SJCRH30 (cell line): ENCODE measurements at regions not wholly inside any gene's neighbourhood (a gene's known extent, or its start where the extent isn't known, plus 50 kb on each side); places are given as distances from the start of the nearest gene placed in this dataset.

Experiments
- DNase-seq, 2 experiments: peaks; one replicate each; pipeline ENCODE4 v3.0.0-alpha.2; 2015 to 2020
- H3K27ac ChIP-seq: fragments of 250-450 bp; sonication (Bioruptor Pico); 2 replicates; pipeline ENCODE4 v1.5.1; 2020; ENCODE audit warnings: mild to moderate bottlenecking, moderate library complexity
- H3K27me3 ChIP-seq: fragments of 250-450 bp; sonication (Bioruptor Pico); 2 replicates; pipeline ENCODE4 v1.5.1; 2020; ENCODE audit warnings: mild to moderate bottlenecking, moderate library complexity
- H3K36me3 ChIP-seq: fragments of 250-450 bp; sonication (Bioruptor Pico); 2 replicates; pipeline ENCODE4 v1.5.1; 2020; ENCODE audit warnings: mild to moderate bottlenecking, moderate library complexity
- H3K4me1 ChIP-seq: fragments of 250-450 bp; sonication (Bioruptor Pico); 2 replicates; pipeline ENCODE4 v1.5.1; 2020; ENCODE audit warnings: mild to moderate bottlenecking, moderate library complexity
- H3K4me3 ChIP-seq: fragments of 250-450 bp; sonication (Bioruptor Pico); 2 replicates; pipeline ENCODE4 v1.5.1; 2020; ENCODE audit warnings: mild to moderate bottlenecking, moderate library complexity
- H3K9me3 ChIP-seq: fragments of 250-450 bp; sonication (Bioruptor Pico); replicated peaks from 2 replicates; pipeline ENCODE4 v1.5.1; 2020; ENCODE audit warnings: mild to moderate bottlenecking, moderate library complexity

DNA sequence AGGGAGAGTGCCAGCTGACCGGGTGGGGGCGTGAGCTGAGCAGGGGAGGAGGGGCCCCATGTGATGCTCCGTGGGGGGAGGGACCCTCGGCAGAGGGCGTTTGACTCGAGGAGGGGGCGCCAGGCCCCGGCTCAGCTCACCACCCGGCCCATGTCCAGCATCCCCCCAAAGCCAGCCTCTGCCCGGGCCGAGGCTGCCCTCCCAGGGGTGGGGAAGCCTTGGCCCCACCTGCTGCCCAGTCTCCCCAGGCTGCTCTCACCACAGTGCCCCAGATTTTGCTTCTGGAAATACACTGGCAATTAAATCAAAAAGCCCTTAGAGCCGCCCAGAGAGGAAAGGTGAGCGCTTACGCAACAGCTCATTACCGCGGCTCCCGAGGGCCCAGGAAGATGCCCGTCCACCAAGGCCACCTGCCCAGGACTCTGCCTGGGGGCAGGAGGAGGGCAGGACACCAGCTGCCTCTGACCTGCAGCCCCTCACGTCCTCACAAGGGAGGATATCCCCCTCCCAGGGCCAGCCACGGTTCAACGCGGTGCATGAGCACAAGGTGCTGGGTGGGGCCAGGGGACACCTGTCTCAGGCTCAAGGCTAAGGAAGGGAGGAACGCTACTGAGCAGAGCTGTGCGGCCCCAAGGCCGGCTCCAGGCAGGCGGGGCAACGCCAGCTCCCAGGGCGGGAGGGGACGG is 70.0 kb upstream of the INPP5A start:
- no peaks in the 10 kb centered on the region for H3K4me1 ChIP-seq
- no peaks in the 10 kb centered on the region for H3K27me3 ChIP-seq
- H3K4me3 ChIP-seq: no peak overlapping the region
- no peaks in the 10 kb centered on the region for H3K9me3 ChIP-seq
- no peaks in the 10 kb centered on the region for H3K36me3 ChIP-seq
- no peak for DNase-seq
- no peak overlapping the region for H3K27ac ChIP-seq

DNA sequence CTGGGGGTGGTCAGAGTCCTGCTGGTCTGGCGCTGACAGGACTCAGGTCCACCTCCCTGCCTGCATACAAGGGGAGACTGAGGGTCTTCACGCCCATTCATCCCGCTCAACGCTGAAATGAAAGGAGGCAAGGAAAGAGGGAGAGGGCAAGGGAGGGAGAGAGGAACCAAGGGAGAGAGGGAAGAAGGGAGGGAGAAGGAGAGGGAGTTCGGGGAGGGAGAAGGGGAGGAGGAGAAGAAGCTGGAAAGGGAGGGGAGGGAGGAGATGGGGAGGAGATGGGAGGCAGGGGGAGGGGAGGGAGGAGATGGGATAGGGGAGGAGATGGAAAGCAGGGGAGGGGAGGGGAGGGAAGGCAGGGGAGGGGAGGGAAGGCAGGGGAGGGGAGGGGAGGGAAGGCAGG is 69.4 kb upstream of the INPP5A start:
- Histone ChIP-seq H3K9me3 (no peaks in the 10 kb centered on the region), H3K27me3 (no peaks in the 10 kb centered on the region), H3K4me1 (no peaks in the 10 kb centered on the region), H3K36me3 (no peaks in the 10 kb centered on the region), H3K27ac (no peak overlapping the region), H3K4me3 (no peak overlapping the region)
- DNase-seq: no peak

- DNase-seq: no peak
- no peaks in the 10 kb centered on the region for H3K4me1 ChIP-seq
- H3K27ac ChIP-seq: no peak overlapping the region
- no peak overlapping the region for H3K4me3 ChIP-seq
- H3K27me3 ChIP-seq: no peaks in the 10 kb centered on the region
- no peaks in the 10 kb centered on the region for H3K9me3 ChIP-seq
- no peaks in the 10 kb centered on the region for H3K36me3 ChIP-seq
Observed at GRCh38 chr10:132468651-132469050, 68.9 kb upstream of the INPP5A start.

DNA sequence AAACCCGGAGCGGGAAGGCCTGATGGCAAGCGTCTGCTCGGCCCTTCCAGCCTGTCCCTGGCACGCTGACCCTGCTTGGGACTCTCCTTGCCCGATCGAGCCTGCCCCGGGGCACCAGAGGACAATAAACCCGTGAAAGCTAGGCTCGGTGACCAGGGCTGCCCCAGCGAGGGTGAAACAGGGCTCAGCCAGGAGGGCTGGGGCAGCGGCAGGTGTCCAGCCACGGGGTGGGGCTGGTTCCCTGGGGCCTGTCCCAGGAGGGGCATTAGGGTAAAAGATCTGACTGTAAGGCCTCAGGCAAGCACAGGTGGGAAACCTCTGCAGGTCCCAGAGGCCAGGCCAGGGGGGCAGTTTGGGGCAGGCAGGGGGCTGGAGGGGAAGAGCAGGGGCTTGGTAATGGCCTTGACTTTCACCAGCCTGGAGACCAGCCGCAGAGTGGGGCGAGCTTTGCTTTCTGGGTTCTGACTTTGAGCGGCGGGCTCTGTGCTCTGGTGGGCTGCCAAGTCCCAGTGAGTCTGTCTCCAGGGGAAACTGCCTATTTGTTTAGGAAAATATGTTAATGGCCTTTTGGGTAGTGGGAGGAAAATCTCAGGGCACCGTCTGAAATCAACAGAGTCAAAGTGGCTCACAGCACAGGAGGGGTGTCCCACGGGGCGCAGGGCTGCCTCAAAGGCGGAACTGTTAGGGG is 68.2 kb upstream of the INPP5A start:
- Histone ChIP-seq H3K9me3 (no peaks in the 10 kb centered on the region), H3K27me3 (no peaks in the 10 kb centered on the region), H3K36me3 (no peaks in the 10 kb centered on the region), H3K4me1 (no peaks in the 10 kb centered on the region), H3K27ac (no peak overlapping the region), H3K4me3 (no peak overlapping the region)
- DNase-seq: no peak

GRCh38 chr10:132470410-132471124 is 67.0 kb upstream of the INPP5A start:
- Histone ChIP-seq H3K27ac (no peak overlapping the region), H3K36me3 (no peaks in the 10 kb centered on the region), H3K4me3 (no peak overlapping the region), H3K9me3 (no peaks in the 10 kb centered on the region), H3K27me3 (no peaks in the 10 kb centered on the region), H3K4me1 (no peaks in the 10 kb centered on the region)
- no peak for DNase-seq

GRCh38 chr10:132471125-132471451 is 66.5 kb upstream of the INPP5A start:
- H3K4me1 ChIP-seq: no peaks in the 10 kb centered on the region
- no peak overlapping the region for H3K4me3 ChIP-seq
- no peaks in the 10 kb centered on the region for H3K36me3 ChIP-seq
- DNase-seq: no peak
- no peaks in the 10 kb centered on the region for H3K27me3 ChIP-seq
- H3K27ac ChIP-seq: no peak overlapping the region
- no peaks in the 10 kb centered on the region for H3K9me3 ChIP-seq

DNA sequence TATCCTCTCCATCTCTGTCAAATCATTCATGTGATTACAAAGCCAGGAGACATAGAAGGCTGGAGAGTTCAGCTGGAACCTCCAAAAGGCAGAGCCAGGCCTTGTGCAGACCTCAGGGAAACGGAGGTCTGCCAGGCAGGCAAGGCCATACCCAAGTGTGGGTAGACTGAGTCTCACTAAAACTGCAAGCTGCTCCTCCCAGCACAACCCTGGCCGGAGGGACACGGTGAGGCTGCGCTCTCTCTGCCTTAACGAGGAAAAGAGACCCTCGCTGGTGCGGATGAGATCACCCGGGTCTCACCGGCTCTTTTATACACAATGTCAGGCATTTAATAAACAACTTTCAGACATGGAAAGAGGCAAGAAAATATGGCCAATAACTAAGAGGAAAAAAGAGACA is 66.1 kb upstream of the INPP5A start:
- Histone ChIP-seq H3K4me1 (no peaks in the 10 kb centered on the region), H3K36me3 (no peaks in the 10 kb centered on the region), H3K9me3 (no peaks in the 10 kb centered on the region), H3K4me3 (no peak overlapping the region), H3K27me3 (no peaks in the 10 kb centered on the region), H3K27ac (no peak overlapping the region)
- DNase-seq: no peak

GRCh38 chr10:132475086-132475485 is 62.5 kb upstream of the INPP5A start:
- Histone ChIP-seq H3K27ac (no peak overlapping the region), H3K4me1 (peaks cover 10% of the 10 kb centered on the region; the same call in 1 of the 2 replicates), H3K4me3 (no peak overlapping the region), H3K9me3 (no peaks in the 10 kb centered on the region), H3K36me3 (no peaks in the 10 kb centered on the region), H3K27me3 (no peaks in the 10 kb centered on the region)
- DNase-seq: no peak

DNA sequence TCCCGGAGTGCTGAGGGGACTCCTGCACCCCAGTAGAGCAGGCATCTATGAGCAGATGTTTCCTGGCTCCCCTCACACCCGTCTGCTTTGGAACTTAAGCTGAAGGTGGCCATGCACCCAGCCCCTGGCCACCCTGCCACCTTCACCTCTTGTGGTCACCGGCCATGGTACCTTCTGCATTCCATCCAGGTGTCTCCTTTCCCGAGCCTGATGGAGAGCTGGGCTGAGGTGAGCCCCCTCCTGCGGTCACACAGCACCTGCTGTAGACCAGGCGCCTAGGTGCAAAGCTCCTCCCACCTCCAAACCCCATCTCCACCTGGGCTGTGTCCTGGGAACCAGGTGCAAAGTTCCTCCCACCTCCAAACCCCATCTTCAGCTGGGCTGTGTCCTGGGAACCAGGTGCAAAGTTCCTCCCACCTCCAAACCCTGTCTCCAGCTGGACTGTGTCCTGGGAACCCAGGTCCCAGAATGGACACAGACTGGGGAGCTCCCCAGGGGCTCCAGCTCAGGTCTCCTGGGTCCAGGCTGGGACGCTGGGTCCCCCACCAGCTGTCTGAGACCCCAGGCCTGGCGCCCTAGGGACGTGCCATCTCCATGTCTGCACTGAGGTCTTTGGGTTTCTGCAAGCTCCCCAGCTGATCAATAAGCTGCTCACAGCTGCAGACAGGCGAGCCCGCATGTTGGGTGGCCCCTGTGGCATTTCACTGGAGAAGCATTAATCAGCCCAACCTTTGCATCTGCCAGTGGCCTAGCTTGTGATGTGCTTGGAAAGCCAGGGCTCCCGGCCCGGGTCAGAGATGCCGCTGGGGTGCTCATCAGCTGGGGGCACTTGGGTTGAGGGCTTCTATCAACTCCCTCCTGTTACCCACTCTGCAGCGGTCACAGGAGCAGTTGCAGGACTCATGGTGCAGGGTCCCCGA is 61.2 kb upstream of the INPP5A start:
- Histone ChIP-seq H3K4me3 (no peak overlapping the region), H3K4me1 (peaks cover 10% of the 10 kb centered on the region; the same call in 1 of the 2 replicates), H3K36me3 (no peaks in the 10 kb centered on the region), H3K27me3 (no peaks in the 10 kb centered on the region), H3K9me3 (no peaks in the 10 kb centered on the region), H3K27ac (no peak overlapping the region)
- no peak for DNase-seq

DNA sequence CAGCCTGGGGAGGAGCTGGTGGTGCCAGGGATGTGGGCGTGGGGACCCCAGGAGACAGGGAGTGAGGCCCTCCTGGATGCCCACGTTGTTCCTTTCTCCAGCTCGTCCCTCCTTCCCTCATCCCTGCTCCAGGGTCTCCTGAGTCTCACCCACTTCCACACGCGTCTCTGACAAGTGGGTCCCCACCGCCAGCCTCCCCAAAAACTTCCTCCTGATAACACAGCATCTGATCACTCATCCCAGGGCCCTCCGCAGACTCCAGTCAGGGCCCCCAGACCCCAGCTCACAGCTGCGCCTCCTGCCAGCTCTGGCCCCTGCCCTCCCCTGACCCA is 60.6 kb upstream of the INPP5A start:
- DNase-seq: no peak
- Histone ChIP-seq H3K4me3 (no peak overlapping the region), H3K27ac (no peak overlapping the region), H3K9me3 (no peaks in the 10 kb centered on the region), H3K4me1 (peaks cover 14% of the 10 kb centered on the region), H3K27me3 (no peaks in the 10 kb centered on the region), H3K36me3 (no peaks in the 10 kb centered on the region)

DNA sequence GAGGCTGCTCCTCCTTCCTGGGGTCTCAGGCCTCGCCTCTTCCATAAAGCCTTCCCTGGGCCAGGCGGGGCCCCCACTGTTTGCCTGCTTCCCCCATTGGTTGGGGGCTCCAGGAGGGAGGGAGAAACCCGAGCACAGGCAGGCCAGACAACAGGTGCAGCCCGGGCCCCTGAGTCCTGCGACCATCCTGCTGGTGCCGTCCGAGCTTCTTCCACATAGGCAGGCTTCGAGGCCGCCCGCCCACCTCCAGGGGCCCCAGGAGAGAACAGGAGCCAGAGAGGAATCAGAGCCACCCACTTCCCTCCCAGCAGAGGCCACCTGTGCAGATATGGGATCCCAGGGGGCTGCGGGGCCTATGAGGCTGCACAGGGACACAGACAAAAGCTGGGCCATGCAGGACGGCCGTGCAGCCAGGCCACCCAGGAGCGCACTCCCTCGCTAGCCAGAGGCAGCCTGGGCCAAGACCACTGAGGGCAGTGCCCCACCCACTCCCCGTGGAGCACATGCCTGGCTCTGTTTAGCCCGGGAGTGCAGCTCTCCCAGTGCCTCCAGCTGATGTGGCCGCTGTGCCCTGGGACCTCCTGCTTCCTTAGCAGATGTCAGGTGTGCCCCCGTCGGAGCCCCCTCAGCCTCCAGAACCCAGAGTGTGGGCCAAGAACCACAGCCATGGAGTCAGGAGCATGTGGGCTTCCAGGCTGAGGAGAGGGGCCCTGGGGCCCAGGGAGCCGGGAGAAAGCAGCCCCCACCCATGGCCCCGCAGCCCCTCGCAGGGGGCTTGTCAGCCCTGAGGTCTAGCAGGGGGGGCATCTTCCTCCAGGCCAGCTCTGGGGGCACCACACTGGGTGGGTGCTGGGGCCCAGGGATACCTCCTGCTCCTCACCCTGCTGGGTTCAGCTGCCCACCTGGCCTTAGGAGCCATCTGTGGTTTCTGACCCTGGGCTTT is 59.9 kb upstream of the INPP5A start:
- H3K4me3 ChIP-seq: no peak overlapping the region
- DNase-seq: peak; percentile 27 to 59
- no peaks in the 10 kb centered on the region for H3K9me3 ChIP-seq
- no peaks in the 10 kb centered on the region for H3K27me3 ChIP-seq
- peaks cover 20% of the 10 kb centered on the region for H3K4me1 ChIP-seq
- H3K36me3 ChIP-seq: no peaks in the 10 kb centered on the region
- no peak overlapping the region for H3K27ac ChIP-seq

- Histone ChIP-seq H3K27ac (no peak overlapping the region), H3K4me3 (no peak overlapping the region), H3K4me1 (peaks cover 21% of the 10 kb centered on the region), H3K36me3 (no peaks in the 10 kb centered on the region), H3K27me3 (no peaks in the 10 kb centered on the region), H3K9me3 (no peaks in the 10 kb centered on the region)
- no peak for DNase-seq
Observed at GRCh38 chr10:132478341-132479023, 59.1 kb upstream of the INPP5A start.

GRCh38 chr10:132479024-132479602 is 58.5 kb upstream of the INPP5A start:
- H3K9me3 ChIP-seq: no peaks in the 10 kb centered on the region
- H3K36me3 ChIP-seq: no peaks in the 10 kb centered on the region
- H3K27ac ChIP-seq: no peak overlapping the region
- H3K4me1 ChIP-seq: peaks cover 21% of the 10 kb centered on the region
- DNase-seq: no peak
- no peaks in the 10 kb centered on the region for H3K27me3 ChIP-seq
- no peak overlapping the region for H3K4me3 ChIP-seq
